NCI-H526 (cell line): ENCODE measurements at regions not wholly inside any gene's neighbourhood (a gene's known extent, or its start where the extent isn't known, plus 50 kb on each side); places are given as distances from the start of the nearest gene placed in this dataset.
A peak's percentile ranks its signal among the peaks of the same experiment; 100 is the strongest.
"Not testable (repeated sequence)": the region's sequence is repeated elsewhere in the genome, so short reads cannot be mapped to it uniquely, and the experiment has no call there.

ENCODE experiments used
- DNase-seq, 2 experiments: peaks; one replicate each; lab custom pipeline; 2025; lab: John Stamatoyannopoulos, UW

DNA sequence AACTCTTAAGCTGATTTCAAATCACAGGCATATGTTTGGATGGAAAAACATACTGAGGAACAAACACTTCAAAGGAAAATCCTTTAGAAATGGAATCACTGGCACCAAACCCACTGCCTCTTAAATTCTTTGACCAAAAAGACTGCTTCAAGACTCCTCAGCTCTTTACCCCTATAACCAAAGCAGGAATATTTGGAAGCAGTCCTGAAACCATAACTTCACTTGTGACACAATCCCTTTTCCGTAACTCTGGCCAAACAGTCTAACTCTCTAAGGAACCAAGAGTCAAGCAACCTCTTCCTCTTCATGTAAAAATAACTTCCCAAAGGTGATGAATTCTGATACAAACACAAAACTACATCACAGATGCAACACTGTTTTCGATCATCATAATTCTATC, 104.3 kb downstream of the MTERF1 start:
- DNase-seq, result no peak

GRCh38 chr7:91777522-91777921, 103.0 kb downstream of the MTERF1 start:
- no peak for DNase-seq

GRCh38 chr7:91778416-91778815, 102.1 kb downstream of the MTERF1 start:
- DNase-seq, result no peak

GRCh38 chr7:91780521-91780920, 100.0 kb downstream of the MTERF1 start:
- no peak for DNase-seq

GRCh38 chr7:91784469-91784868, 96.0 kb downstream of the MTERF1 start:
- peak; percentile 18 to 66 for DNase-seq

DNA sequence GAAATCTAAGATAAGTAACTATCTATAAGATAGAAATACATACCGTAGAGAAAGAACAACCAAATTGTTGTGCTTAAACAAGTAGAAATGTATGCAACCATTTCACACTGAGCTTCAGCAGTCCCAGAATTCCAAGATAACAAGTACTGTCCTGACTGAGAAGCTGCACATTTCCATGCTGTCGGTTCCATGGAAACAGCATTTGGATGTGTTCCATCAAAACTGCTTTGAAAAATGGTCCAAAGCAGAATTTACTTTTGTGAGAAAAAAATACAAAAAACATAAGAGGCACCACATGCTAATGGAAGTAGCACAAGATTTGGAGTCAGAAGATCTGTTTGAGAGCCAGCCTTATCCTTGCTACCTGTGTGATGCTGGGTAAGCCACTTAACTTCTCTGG, 92.6 kb downstream of the MTERF1 start:
- no peak for DNase-seq

DNA sequence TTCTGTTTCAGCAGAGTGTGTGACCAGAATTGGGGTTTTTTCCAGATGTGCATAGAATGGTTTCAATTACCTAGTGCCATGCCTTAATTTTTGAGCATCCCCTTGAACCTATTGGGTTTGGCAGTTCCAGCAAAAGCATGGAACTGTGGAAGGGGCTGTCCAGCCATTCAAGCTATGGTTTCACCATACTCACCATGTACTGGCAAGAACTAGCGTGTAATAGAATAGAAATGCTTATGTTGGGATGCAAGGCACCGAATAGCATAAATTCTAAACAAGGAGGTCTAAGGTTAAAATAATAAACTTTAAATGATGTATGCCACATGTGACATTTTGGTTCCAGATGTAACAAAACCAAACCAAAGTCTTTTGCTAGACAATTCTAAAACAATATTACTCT, 91.4 kb downstream of the MTERF1 start:
- DNase-seq, result no peak

GRCh38 chr7:91789558-91789957, 90.9 kb downstream of the MTERF1 start:
- no peak for DNase-seq

DNA sequence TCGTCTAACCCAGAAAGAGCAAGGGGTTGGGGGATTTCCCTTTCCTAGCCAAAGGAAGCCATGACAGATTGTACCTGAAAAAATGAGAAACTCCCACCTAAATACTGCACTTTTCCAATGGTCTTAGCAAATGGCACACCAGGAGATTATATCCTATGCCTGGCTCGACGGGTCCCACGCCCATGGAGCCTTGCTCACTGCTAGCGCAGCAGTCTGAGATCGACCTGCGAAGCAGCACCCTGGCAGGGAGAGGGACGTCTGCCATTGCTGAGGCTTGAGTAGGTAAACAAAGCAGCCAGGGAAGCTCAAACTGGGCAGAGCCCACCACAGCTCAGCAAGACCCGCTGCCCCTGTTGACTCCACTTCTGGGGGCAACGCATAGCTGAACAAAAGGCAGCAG, 89.9 kb downstream of the MTERF1 start:
- DNase-seq, result not testable (repeated sequence)

GRCh38 chr7:91796122-91796521, 84.4 kb downstream of the MTERF1 start:
- DNase-seq, result no peak

GRCh38 chr7:91798425-91798824, 82.1 kb downstream of the MTERF1 start:
- no peak for DNase-seq

DNA sequence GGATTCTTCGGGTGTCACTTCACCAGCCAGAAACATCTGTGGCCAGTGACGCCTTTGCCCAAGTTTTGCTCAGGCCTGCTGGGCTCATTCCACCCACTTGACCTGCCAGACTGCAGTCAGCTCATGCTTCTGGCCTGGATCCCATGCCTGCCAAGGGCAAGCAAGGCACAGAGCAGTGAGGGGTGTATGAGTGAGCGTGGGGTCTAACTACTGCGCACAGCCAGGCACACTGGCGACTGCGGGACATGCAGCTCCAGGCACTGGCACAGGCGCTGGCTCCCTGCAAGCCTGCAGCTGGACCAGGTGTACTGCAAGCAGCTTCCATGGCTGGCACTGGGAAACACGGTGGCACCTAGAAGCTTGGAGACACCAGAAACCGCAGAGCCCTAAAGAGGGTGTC, 80.1 kb downstream of the MTERF1 start:
- no peak for DNase-seq

DNA sequence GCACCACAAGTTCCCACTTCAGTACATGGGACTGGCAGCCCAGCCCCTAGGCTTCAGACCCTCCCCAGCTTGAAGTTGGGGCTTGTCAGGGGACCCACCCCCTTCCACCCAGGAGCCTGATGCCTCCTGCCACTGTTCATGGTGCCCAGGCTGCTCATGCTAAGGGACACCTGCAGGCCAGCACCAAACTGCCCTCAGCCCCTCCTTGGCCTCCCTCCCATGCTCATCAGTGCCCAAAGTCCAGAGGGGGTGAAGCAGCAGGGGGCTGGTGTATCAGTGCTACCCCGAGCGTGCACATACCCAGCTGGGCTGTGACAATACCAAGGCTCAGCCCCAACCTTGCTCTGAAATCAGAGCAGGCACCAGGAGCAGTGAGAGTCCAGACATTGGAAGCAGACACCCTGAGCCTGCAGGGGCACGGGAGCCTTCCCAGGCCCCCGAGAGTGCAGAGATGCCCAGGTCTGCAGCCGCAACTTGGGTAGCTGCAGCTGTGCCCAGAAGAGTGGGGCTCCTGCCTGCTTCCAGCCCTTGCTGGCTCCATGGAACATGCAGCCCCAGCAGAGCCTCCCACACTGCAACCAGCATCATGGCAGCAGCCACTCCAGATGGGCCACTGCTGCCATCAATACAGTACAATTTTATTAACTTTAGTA, 79.0 kb downstream of the MTERF1 start:
- no peak for DNase-seq

GRCh38 chr7:91811236-91811635, 69.3 kb downstream of the MTERF1 start:
- no peak for DNase-seq

- DNase-seq, result no peak
Measured at GRCh38 chr7:91811641-91812040, 68.9 kb downstream of the MTERF1 start.

DNA sequence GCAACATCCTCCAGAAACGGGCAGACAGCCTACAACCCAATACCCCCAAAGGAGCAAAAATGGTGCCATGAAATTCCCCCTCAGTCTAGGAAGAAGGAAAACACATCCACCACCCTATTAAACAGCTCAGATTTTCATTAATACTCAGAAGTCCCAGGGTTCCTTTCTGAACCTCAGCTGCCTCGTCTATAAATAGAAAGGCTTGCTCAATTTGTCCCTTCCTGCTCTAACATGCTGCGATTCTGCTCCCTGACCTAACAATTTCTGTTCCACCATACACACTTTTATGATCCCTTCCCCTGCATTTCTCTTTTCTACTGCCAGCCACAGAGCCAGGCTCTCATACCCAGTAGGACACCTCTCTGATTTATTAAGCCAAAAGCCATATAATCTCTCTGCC, 68.1 kb downstream of the MTERF1 start:
- no peak for DNase-seq

- no peak for DNase-seq
Measured at GRCh38 chr7:91814189-91814588, 66.3 kb downstream of the MTERF1 start.
